Smooth muscle cell (in vitro differentiated cells): ENCODE measurements at regions not wholly inside any gene's neighbourhood (a gene's known extent, or its start where the extent isn't known, plus 50 kb on each side); places are given as distances from the start of the nearest gene placed in this dataset.
A peak's percentile ranks its signal among the peaks of the same experiment; 100 is the strongest.

Experiments
- DNase-seq: peaks from one replicate; lab custom pipeline; 2025; ENCODE audit not compliant: unreplicated experiment; lab: John Stamatoyannopoulos, UW
- H2AFZ ChIP-seq: fragments of 200-600 bp; sonication (generic); 2 replicates; pipeline ENCODE4 v1.6.0; 2016; ENCODE audit warnings: antibody characterized with exemption, low read depth, mild to moderate bottlenecking
- H3F3A ChIP-seq: fragments of 200-600 bp; sonication (generic); 2 replicates; pipeline ENCODE4 v1.6.0; 2017; ENCODE audit warnings: antibody characterized with exemption, low read depth
- H3K27ac ChIP-seq: fragments of 200-600 bp; sonication (generic); 2 replicates; pipeline ENCODE4 v1.5.1; 2016; ENCODE audit warnings: low read depth, mild to moderate bottlenecking
- H3K27me3 ChIP-seq: fragments of 200-600 bp; sonication (generic); 2 replicates; pipeline ENCODE4 v1.6.1; 2016; ENCODE audit warnings: low read depth, mild to moderate bottlenecking
- H3K36me3 ChIP-seq: fragments of 200-600 bp; sonication (generic); 2 replicates; pipeline ENCODE4 v1.5.1; 2016; ENCODE audit warnings: low read depth
- H3K4me1 ChIP-seq: fragments of 200-600 bp; sonication (generic); 2 replicates; pipeline ENCODE4 v1.5.1; 2016; ENCODE audit warnings: low read depth
- H3K4me2 ChIP-seq: fragments of 200-600 bp; sonication (generic); 2 replicates; pipeline ENCODE4 v1.6.0; 2016; ENCODE audit warnings: mild to moderate bottlenecking
- H3K4me3 ChIP-seq: fragments of 200-600 bp; sonication (generic); 2 replicates; pipeline ENCODE4 v1.5.1; 2016; ENCODE audit warnings: mild to moderate bottlenecking
- H3K79me2 ChIP-seq: fragments of 200-600 bp; sonication (generic); 2 replicates; pipeline ENCODE4 v1.6.0; 2016; ENCODE audit warnings: low read depth, mild to moderate bottlenecking
- H3K9ac ChIP-seq: fragments of 200-600 bp; sonication (generic); 2 replicates; pipeline ENCODE4 v1.6.0; 2016; ENCODE audit warnings: low read depth
- H3K9me3 ChIP-seq: fragments of 200-600 bp; sonication (generic); replicated peaks from 2 replicates; pipeline ENCODE4 v1.5.1; 2016; ENCODE audit warnings: low read depth
- H4K20me1 ChIP-seq: fragments of 200-600 bp; sonication (generic); 2 replicates; pipeline ENCODE4 v1.6.0; 2016; ENCODE audit warnings: low read depth
- CTCF ChIP-seq: fragments of 200-600 bp; sonication (generic); IDR thresholded peaks from 2 replicates; pipeline ENCODE4 v1.5.1; 2017; ENCODE audit warnings: borderline replicate concordance, mild to moderate bottlenecking, antibody characterized with exemption; ENCODE audit not compliant: insufficient read depth, poor library complexity, severe bottlenecking
- WGBS: methylation state at CpG from one replicate; pipeline ENCODE4 v1.1.7; 2016; ENCODE audit warnings: low lambda C conversion rate; 5-methylcytosine and 5-hydroxymethylcytosine counted together

GRCh38 chr7:41501466-41501865 lies 201.4 kb downstream of the INHBA start:
- Histone ChIP-seq H4K20me1 (no peaks in the 10 kb centered on the region), H3K79me2 (no peaks in the 10 kb centered on the region), H3K4me1 (no peaks in the 10 kb centered on the region), H3K27ac (no peak overlapping the region), H3K36me3 (no peaks in the 10 kb centered on the region), H2AFZ (peak overlapping the region; percentile 14), H3F3A (no peaks in the 10 kb centered on the region), H3K9ac (no peak overlapping the region), H3K4me2 (no peak overlapping the region), H3K27me3 (no peaks in the 10 kb centered on the region), H3K9me3 (no peaks in the 10 kb centered on the region), H3K4me3 (no peak overlapping the region)
- WGBS: 37% methylated on average over 3 of the region's 3 CpGs
- TF ChIP-seq CTCF: no peak
- DNase-seq: no peak

GRCh38 chr7:41501006-41501405 lies 201.9 kb downstream of the INHBA start:
- Histone ChIP-seq H2AFZ (no peak overlapping the region), H3K27ac (no peak overlapping the region), H3K9ac (no peak overlapping the region), H3K36me3 (no peaks in the 10 kb centered on the region), H3K4me1 (no peaks in the 10 kb centered on the region), H3K4me2 (no peak overlapping the region), H3K4me3 (no peak overlapping the region), H3K9me3 (no peaks in the 10 kb centered on the region), H4K20me1 (no peaks in the 10 kb centered on the region), H3F3A (no peaks in the 10 kb centered on the region), H3K27me3 (no peaks in the 10 kb centered on the region), H3K79me2 (no peaks in the 10 kb centered on the region)
- WGBS: 82% methylated on average over 6 of the region's 6 CpGs
- no peak for TF ChIP-seq CTCF
- DNase-seq: no peak

GRCh38 chr7:41492603-41493002 lies 210.3 kb downstream of the INHBA start:
- H3K4me1 ChIP-seq: no peaks in the 10 kb centered on the region
- no peak overlapping the region for H3K9ac ChIP-seq
- no peaks in the 10 kb centered on the region for H3K27me3 ChIP-seq
- no peak overlapping the region for H3K4me2 ChIP-seq
- no peaks in the 10 kb centered on the region for H4K20me1 ChIP-seq
- H3K79me2 ChIP-seq: no peaks in the 10 kb centered on the region
- DNase-seq: no peak
- 93% methylated on average over 4 of the region's 4 CpGs for WGBS
- H3K4me3 ChIP-seq: no peak overlapping the region
- no peaks in the 10 kb centered on the region for H3F3A ChIP-seq
- H3K36me3 ChIP-seq: no peaks in the 10 kb centered on the region
- H3K9me3 ChIP-seq: no peaks in the 10 kb centered on the region
- H3K27ac ChIP-seq: no peak overlapping the region
- no peak overlapping the region for H2AFZ ChIP-seq
- TF ChIP-seq CTCF: no peak

- Histone ChIP-seq H3K36me3 (no peaks in the 10 kb centered on the region), H3K4me2 (peak overlapping the region; percentile 29), H3K27ac (peak overlapping the region; percentile 11), H3K9me3 (no peaks in the 10 kb centered on the region), H4K20me1 (no peaks in the 10 kb centered on the region), H3F3A (no peaks in the 10 kb centered on the region), H2AFZ (peak overlapping the region; percentile 76), H3K4me1 (no peaks in the 10 kb centered on the region), H3K4me3 (no peak overlapping the region), H3K9ac (no peak overlapping the region), H3K79me2 (no peaks in the 10 kb centered on the region), H3K27me3 (no peaks in the 10 kb centered on the region)
- WGBS: 72% methylated on average over 3 of the region's 3 CpGs
- no peak for DNase-seq
- TF ChIP-seq CTCF: no peak
Observed at GRCh38 chr7:41491883-41492471, 210.9 kb downstream of the INHBA start.
